ENCODE measurements at regions not wholly inside any gene's neighbourhood (a gene's known extent, or its start where the extent isn't known, plus 50 kb on each side); places are given as distances from the start of the nearest gene placed in this dataset.
"Not testable (repeated sequence)": the region's sequence is repeated elsewhere in the genome, so short reads cannot be mapped to it uniquely, and the experiment has no call there.

DNA sequence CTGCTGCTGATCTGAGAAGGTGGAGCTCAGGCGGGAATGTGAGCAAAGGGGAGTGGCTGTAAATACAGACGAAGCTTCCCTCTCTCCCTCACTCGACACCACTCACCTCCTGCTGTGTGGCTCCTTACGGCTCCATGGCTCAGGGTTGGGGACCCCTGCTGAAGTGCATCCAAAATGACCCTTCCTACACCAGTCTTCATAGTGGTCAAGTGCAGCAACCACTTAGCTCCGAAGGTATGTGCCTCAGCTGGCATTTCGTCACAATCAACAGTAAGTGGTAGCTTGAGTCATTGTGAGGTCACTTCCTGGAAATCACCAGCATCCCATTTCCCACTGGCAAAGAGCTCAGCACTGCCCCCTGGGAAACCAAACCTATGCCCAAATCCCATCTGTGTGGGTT, 76.4 kb upstream of the COBL start:
- H3K36me3 ChIP-seq (ENCODE audit: low read length); H3K9me2 ChIP-seq (replicated peaks; ENCODE audit: insufficient read depth, low read length); H3K4me2 ChIP-seq (ENCODE audit: low read depth, low read length, poor library complexity, severe bottlenecking); H3K9me3 ChIP-seq (ENCODE audit: insufficient read depth, low read length); H3K4me3 ChIP-seq (ENCODE audit: insufficient read depth, low read length, poor library complexity, severe bottlenecking); H3K27ac ChIP-seq (ENCODE audit: low read depth, low read length); H3K9ac ChIP-seq (ENCODE audit: low read length); H4K20me1 ChIP-seq (ENCODE audit: low read depth, low read length); H3F3A ChIP-seq (ENCODE audit: insufficient read depth); H3K27me3 ChIP-seq (ENCODE audit: low read length); H2AFZ ChIP-seq (ENCODE audit: low read depth, low read length, severe bottlenecking); H3K79me2 ChIP-seq (ENCODE audit: insufficient read depth, low read length): not testable (repeated sequence)

DNA sequence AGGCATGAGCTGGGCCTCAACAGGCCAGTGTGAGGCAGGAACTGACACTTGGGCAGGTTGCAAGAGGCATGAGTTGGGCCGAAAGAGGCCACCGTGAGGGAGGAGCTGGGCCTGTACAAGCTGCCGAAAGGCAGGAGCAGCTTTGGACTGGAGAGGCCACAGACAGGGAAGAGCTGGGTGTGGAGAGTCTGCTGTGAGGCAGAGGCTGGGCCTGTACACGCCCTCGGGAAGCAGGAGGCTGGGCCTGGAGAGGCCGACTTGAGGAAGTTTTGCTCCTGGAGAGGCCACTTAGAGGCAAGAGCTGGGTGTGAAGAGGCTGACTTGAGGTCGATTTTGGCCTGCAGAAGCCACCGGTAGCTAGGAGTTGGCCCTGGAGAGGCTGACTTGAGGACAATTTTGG, 73.3 kb upstream of the COBL start:
- H3K4me3 ChIP-seq (ENCODE audit: insufficient read depth, low read length, poor library complexity, severe bottlenecking); H3K9me2 ChIP-seq (replicated peaks; ENCODE audit: insufficient read depth, low read length); H3K9me3 ChIP-seq (ENCODE audit: insufficient read depth, low read length); H3K9ac ChIP-seq (ENCODE audit: low read length); H3K36me3 ChIP-seq (ENCODE audit: low read length); H2AFZ ChIP-seq (ENCODE audit: low read depth, low read length, severe bottlenecking); H3K79me2 ChIP-seq (ENCODE audit: insufficient read depth, low read length); H4K20me1 ChIP-seq (ENCODE audit: low read depth, low read length); H3K4me2 ChIP-seq (ENCODE audit: low read depth, low read length, poor library complexity, severe bottlenecking); H3K27ac ChIP-seq (ENCODE audit: low read depth, low read length); H3K27me3 ChIP-seq (ENCODE audit: low read length); H3F3A ChIP-seq (ENCODE audit: insufficient read depth): not testable (repeated sequence)

DNA sequence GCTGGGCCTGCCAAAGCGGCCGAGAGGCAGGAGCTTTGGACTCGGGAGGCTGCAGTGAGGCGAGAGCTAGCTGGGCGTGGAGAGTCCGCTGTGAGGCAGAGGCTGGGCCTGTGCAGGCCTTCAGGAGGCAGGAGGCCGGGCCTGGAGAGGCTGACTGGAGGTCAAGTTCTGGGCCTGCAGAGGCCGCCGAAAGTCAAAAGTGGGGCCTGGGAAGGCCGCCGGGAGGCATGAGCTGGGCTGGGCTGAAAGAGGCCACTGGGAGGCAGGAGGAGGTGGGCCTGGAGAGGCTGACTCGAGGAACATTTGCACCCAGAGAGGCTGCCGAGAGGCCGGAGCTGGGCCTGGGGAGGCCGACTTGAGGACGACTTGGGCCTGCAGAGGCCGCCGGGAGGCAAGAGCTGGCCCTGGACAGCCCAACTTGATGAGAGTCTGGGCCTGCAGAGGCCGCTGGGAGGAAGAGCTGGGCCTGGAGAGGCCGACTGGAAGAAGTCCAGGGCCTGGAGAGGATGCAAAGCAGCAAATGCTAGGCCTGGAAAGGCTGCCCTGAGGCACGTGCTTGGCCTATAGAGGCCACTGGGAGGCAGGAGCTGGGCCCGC, 72.7 kb upstream of the COBL start:
- H3K9ac ChIP-seq (ENCODE audit: low read length); H3K27me3 ChIP-seq (ENCODE audit: low read length): not testable (repeated sequence)

DNA sequence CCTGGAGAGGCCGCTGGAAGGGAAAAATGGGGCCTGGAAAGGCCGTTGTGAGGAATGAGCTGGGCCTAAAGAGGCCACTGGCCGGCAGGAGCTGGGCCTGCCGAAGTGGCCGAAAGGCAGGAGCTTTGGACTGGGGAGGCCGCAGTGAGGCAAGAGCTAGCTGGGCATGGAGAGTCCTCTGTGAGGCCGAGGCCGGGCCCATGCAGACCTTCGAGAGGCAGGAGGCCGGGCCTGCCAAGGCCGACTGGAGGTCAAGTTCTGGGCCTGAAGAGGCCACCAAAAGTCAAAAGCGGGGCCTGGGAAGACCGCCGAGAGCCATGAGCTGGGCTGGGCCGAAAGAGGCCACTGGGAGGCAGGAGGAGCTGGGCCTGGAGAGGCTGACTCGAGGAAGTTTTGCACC, 71.6 kb upstream of the COBL start:
- not testable (repeated sequence) for H3K4me2 ChIP-seq (ENCODE audit: low read depth, low read length, poor library complexity, severe bottlenecking); H2AFZ ChIP-seq (ENCODE audit: low read depth, low read length, severe bottlenecking); H3K4me3 ChIP-seq (ENCODE audit: insufficient read depth, low read length, poor library complexity, severe bottlenecking); H3F3A ChIP-seq (ENCODE audit: insufficient read depth); H3K27me3 ChIP-seq (ENCODE audit: low read length); H4K20me1 ChIP-seq (ENCODE audit: low read depth, low read length); H3K9me2 ChIP-seq (replicated peaks; ENCODE audit: insufficient read depth, low read length); H3K36me3 ChIP-seq (ENCODE audit: low read length); H3K27ac ChIP-seq (ENCODE audit: low read depth, low read length); H3K79me2 ChIP-seq (ENCODE audit: insufficient read depth, low read length); H3K9me3 ChIP-seq (ENCODE audit: insufficient read depth, low read length); H3K9ac ChIP-seq (ENCODE audit: low read length)

More for the DNA sequence above, 72.7 kb upstream of the COBL start:
- H3K4me3 ChIP-seq (ENCODE audit: insufficient read depth, low read length, poor library complexity, severe bottlenecking); H4K20me1 ChIP-seq (ENCODE audit: low read depth, low read length); H3F3A ChIP-seq (ENCODE audit: insufficient read depth); H3K36me3 ChIP-seq (ENCODE audit: low read length); H3K79me2 ChIP-seq (ENCODE audit: insufficient read depth, low read length); H3K9me2 ChIP-seq (replicated peaks; ENCODE audit: insufficient read depth, low read length); H3K4me2 ChIP-seq (ENCODE audit: low read depth, low read length, poor library complexity, severe bottlenecking); H2AFZ ChIP-seq (ENCODE audit: low read depth, low read length, severe bottlenecking); H3K9me3 ChIP-seq (ENCODE audit: insufficient read depth, low read length); H3K27ac ChIP-seq (ENCODE audit: low read depth, low read length): not testable (repeated sequence)

DNA sequence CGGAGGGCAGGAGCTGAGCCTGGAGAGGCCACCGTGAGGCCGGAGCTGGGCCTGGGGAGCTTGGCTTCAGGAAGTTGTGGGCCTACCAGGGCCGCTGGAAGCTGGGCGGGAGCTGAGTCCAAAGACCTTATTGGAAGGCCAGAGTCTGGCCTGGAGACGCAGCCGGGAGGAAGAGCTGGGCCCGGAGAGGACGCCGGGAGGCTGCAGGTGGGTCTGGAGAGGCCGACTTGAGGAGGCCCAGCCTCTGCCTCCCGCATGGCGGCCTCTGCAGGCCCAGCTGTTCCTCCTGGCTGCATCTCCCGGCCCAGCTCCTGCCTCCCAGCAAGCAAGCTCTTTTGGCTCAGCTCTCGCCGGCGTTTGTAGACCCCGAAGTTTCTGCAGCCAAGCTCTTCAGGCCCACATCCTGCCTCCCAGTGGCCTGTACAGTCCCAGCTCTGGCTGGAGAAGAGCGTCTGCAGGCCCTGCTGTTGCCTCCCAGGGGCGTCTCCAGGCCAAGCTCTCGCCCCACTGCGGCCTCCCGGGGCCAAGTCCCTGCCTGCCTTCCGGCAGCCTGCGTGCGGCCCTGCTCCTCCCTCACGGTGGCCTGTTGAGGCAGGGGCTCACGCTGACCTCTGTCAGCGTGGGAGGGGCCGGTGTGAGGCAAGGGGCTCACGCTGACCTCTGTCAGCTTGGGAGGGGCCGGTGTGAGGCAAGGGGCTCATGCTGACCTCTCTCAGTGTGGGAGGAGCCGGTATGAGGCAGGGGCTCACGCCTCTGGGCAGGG, 70.4 kb upstream of the COBL start:
- not testable (repeated sequence) for H3F3A ChIP-seq (ENCODE audit: insufficient read depth); H2AFZ ChIP-seq (ENCODE audit: low read depth, low read length, severe bottlenecking); H3K79me2 ChIP-seq (ENCODE audit: insufficient read depth, low read length); H4K20me1 ChIP-seq (ENCODE audit: low read depth, low read length); H3K36me3 ChIP-seq (ENCODE audit: low read length); H3K9me2 ChIP-seq (replicated peaks; ENCODE audit: insufficient read depth, low read length); H3K4me3 ChIP-seq (ENCODE audit: insufficient read depth, low read length, poor library complexity, severe bottlenecking); H3K27ac ChIP-seq (ENCODE audit: low read depth, low read length); H3K27me3 ChIP-seq (ENCODE audit: low read length); H3K9ac ChIP-seq (ENCODE audit: low read length); H3K9me3 ChIP-seq (ENCODE audit: insufficient read depth, low read length); H3K4me2 ChIP-seq (ENCODE audit: low read depth, low read length, poor library complexity, severe bottlenecking)

DNA sequence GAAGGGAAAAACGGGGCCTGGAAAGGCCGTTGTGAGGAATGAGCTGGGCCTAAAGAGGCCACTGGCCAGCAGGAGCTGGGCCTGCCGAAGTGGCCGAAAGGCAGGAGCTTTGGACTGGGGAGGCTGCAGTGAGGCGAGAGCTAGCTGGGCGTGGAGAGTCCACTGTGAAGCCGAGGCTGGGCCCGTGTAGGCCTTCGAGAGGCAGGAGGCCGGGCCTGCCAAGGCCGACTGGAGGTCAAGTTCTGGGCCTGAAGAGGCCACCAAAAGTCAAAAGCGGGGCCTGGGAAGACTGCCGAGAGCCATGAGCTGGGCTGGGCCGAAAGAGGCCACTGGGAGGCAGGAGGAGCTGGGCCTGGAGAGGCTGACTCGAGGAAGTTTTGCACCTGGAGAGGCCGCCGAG, 69.6 kb upstream of the COBL start:
- not testable (repeated sequence) for H3K4me3 ChIP-seq (ENCODE audit: insufficient read depth, low read length, poor library complexity, severe bottlenecking); H3K9me2 ChIP-seq (replicated peaks; ENCODE audit: insufficient read depth, low read length); H4K20me1 ChIP-seq (ENCODE audit: low read depth, low read length); H3K27me3 ChIP-seq (ENCODE audit: low read length); H3K4me2 ChIP-seq (ENCODE audit: low read depth, low read length, poor library complexity, severe bottlenecking); H3F3A ChIP-seq (ENCODE audit: insufficient read depth); H2AFZ ChIP-seq (ENCODE audit: low read depth, low read length, severe bottlenecking); H3K36me3 ChIP-seq (ENCODE audit: low read length); H3K9me3 ChIP-seq (ENCODE audit: insufficient read depth, low read length); H3K79me2 ChIP-seq (ENCODE audit: insufficient read depth, low read length); H3K27ac ChIP-seq (ENCODE audit: low read depth, low read length); H3K9ac ChIP-seq (ENCODE audit: low read length)

DNA sequence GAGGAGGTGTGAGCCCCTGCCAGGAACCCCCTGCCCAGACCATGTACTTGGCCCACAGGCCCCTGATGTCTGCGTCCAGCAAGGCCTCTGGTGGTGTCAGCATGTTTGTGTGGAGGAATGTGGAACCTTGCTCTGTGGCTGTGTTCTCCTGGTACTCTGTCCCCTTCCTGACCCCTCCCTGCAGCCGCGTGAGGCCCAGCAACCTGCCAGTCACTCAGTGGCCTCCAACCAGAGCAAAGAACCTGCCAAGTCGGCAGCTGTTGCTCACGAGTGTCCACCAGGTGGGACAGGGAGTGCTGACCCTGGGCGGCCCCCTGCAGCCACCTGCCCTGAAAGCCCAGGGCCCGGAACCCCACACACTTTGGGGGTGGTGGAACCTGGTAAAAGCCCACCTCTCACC, 65.6 kb upstream of the COBL start:
- H3K27ac ChIP-seq (ENCODE audit: low read depth, low read length); H3F3A ChIP-seq (ENCODE audit: insufficient read depth); H3K36me3 ChIP-seq (ENCODE audit: low read length); H3K79me2 ChIP-seq (ENCODE audit: insufficient read depth, low read length); H3K4me3 ChIP-seq (ENCODE audit: insufficient read depth, low read length, poor library complexity, severe bottlenecking); H3K27me3 ChIP-seq (ENCODE audit: low read length); H2AFZ ChIP-seq (ENCODE audit: low read depth, low read length, severe bottlenecking); H3K9me3 ChIP-seq (ENCODE audit: insufficient read depth, low read length); H4K20me1 ChIP-seq (ENCODE audit: low read depth, low read length); H3K9me2 ChIP-seq (replicated peaks; ENCODE audit: insufficient read depth, low read length); H3K9ac ChIP-seq (ENCODE audit: low read length); H3K4me2 ChIP-seq (ENCODE audit: low read depth, low read length, poor library complexity, severe bottlenecking): not testable (repeated sequence)
